GM12873 (cell line): ENCODE measurements at regions not wholly inside any gene's neighbourhood (a gene's known extent, or its start where the extent isn't known, plus 50 kb on each side); places are given as distances from the start of the nearest gene placed in this dataset.

Experiments
- CTCF ChIP-seq: IDR thresholded peaks from 2 replicates; pipeline ENCODE4 v1.5.1; 2012; ENCODE audit warnings: low read depth, mild to moderate bottlenecking, moderate library complexity, low read length, control low read depth; ENCODE audit not compliant: insufficient read depth; ENCODE audit errors: missing control alignments

GRCh38 chr6:164924674-164925073, 384.7 kb downstream of the C6orf118 start:
- no peak for TF ChIP-seq CTCF

GRCh38 chr6:164917211-164917610, 392.2 kb downstream of the C6orf118 start:
- no peak for TF ChIP-seq CTCF

GRCh38 chr6:164916087-164916486, 393.3 kb downstream of the C6orf118 start:
- no peak for TF ChIP-seq CTCF

GRCh38 chr6:164911873-164912580, 397.4 kb downstream of the C6orf118 start:
- no peak for TF ChIP-seq CTCF

- no peak for TF ChIP-seq CTCF
These were observed 398.3 kb downstream of the C6orf118 start for GRCh38 chr6:164911151-164911550.

- no peak for TF ChIP-seq CTCF
These were observed 402.6 kb downstream of the C6orf118 start for GRCh38 chr6:164906766-164907165.

- no peak for TF ChIP-seq CTCF
These were observed 404.1 kb downstream of the C6orf118 start for GRCh38 chr6:164905311-164905710.
